ENCODE measurements at regions not wholly inside any gene's neighbourhood (a gene's known extent, or its start where the extent isn't known, plus 50 kb on each side); places are given as distances from the start of the nearest gene placed in this dataset.

- TF ChIP-seq CTCF (conservative IDR thresholded peaks at IDR 0.05; ENCODE audit: low read depth, low read length) = no peak
- no peak for TF ChIP-seq POLR2A (IDR thresholded peaks at IDR 0.05; ENCODE audit: low read depth, low read length)
- TF ChIP-seq RAD21 (IDR thresholded peaks at IDR 0.05; ENCODE audit: low read length) = no peak
- no peak for TF ChIP-seq RCOR1 (IDR thresholded peaks at IDR 0.05; ENCODE audit: insufficient replicate concordance, low read length)
Observed at GRCh38 chr9:134266418-134266817, 59.8 kb upstream of the RXRA start.
